Epithelial cell of esophagus (primary cell): ENCODE measurements at regions not wholly inside any gene's neighbourhood (a gene's known extent, or its start where the extent isn't known, plus 50 kb on each side); places are given as distances from the start of the nearest gene placed in this dataset.

Source experiments
- DNase-seq: peaks from one replicate; pipeline ENCODE4 v3.0.0; 2010; ENCODE audit warnings: low read depth
- H3K4me3 ChIP-seq: 2 replicates; pipeline ENCODE4 v1.5.1; 2011; ENCODE audit warnings: mild to moderate bottlenecking, low read length, control low read depth
- CTCF ChIP-seq: IDR thresholded peaks from 2 replicates; pipeline ENCODE4 v1.5.1; 2011; ENCODE audit warnings: low read depth, mild to moderate bottlenecking, low read length, control low read depth, inconsistent platforms; ENCODE audit not compliant: insufficient read depth; ENCODE audit errors: missing control alignments

- no peak for DNase-seq
- H3K4me3 ChIP-seq, result no peak overlapping the region
- TF ChIP-seq CTCF, result no peak
Measured at GRCh38 chr22:27213294-27213693, 555.9 kb downstream of the MIAT start.

DNA sequence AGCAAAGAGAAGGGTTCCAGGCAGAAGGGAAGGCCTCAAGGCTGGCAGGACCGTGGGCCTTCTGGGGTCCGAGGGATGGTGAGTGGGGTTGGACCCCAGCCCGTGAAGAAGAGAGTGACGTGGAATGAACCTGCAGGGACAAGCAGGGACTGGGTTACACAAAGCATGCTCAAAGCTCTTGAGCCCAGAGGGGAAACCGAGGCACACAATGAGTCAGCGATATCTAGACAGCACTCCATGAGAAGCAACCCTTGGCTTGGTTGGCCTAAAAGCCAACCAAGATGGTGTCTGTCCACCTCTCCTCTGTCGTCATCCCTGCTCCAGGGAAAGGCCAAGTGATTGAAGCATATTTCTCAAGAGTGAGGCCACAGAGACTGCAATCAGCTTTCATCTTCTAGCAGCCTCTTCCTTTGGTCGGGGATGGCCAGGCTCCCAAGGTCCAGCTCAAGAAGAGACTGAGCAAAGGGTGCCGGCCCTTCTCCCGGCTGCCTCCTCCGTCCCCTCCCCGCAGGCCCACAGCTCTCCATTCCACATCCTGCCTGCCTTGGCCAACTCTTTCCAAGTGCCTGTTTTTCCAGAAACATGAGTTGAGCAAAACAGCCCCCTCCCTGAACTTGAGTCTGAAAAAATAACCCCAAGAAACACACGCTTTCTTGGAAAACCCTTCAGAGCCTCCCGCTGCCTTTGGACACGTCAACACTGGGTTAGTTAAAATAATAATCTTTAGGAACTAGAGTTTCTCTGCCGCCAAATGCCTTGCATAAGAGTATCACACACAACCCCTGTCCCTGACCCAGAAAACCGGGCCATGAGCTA lies 556.6 kb downstream of the MIAT start:
- no peak for DNase-seq
- H3K4me3 ChIP-seq, result no peak overlapping the region
- no peak for TF ChIP-seq CTCF

GRCh38 chr22:27214691-27215090 lies 557.3 kb downstream of the MIAT start:
- no peak for TF ChIP-seq CTCF
- DNase-seq, result no peak

GRCh38 chr22:27215871-27216270 lies 558.5 kb downstream of the MIAT start:
- no peak overlapping the region for H3K4me3 ChIP-seq
- DNase-seq, result no peak
- TF ChIP-seq CTCF, result no peak

More at GRCh38 chr22:27214691-27215090, 557.3 kb downstream of the MIAT start:
- no peak overlapping the region for H3K4me3 ChIP-seq

- no peak for DNase-seq
- TF ChIP-seq CTCF, result no peak
- H3K4me3 ChIP-seq, result no peak overlapping the region
Measured at GRCh38 chr22:27216444-27216843, 559.1 kb downstream of the MIAT start.

- TF ChIP-seq CTCF, result no peak
- no peak for DNase-seq
- H3K4me3 ChIP-seq, result no peak overlapping the region
Measured at GRCh38 chr22:27217154-27217553, 559.8 kb downstream of the MIAT start.
